Motor neuron (in vitro differentiated cells): ENCODE measurements at regions not wholly inside any gene's neighbourhood (a gene's known extent, or its start where the extent isn't known, plus 50 kb on each side); places are given as distances from the start of the nearest gene placed in this dataset.

Experiments used
- ATAC-seq, 8 experiments: fragments of 200-7000 bp; cut with Tn5 transposase; replicated peaks in 6 of 8; 2 replicates each; pipeline ENCODE4 v1.8.0; 2021; ENCODE audit warnings: mild to moderate bottlenecking in 8 of 8, moderate library complexity in 8 of 8
- H3K27ac ChIP-seq, 2 donors: fragments of 250-450 bp; sonication (Bioruptor Pico); 2 replicates each; pipeline ENCODE4 v1.9.0; 2021; ENCODE audit warnings: antibody characterized with exemption in 2 of 2, mild to moderate bottlenecking in 2 of 2, moderate library complexity in 1 of 2
- H3K4me1 ChIP-seq, 2 donors: fragments of 250-450 bp; sonication (Bioruptor Pico); replicated peaks in 1 of 2; 2 replicates each; pipeline ENCODE4 v1.6.1; 2021; ENCODE audit warnings: antibody characterized with exemption in 2 of 2, mild to moderate bottlenecking in 2 of 2, moderate library complexity in 1 of 2
- H3K4me3 ChIP-seq, 5 donors: fragments of 250-450 bp; sonication (Bioruptor Pico); 2 replicates each; pipeline ENCODE4 v1.9.0; 2021; ENCODE audit warnings: antibody characterized with exemption in 5 of 5, mild to moderate bottlenecking in 5 of 5, moderate library complexity in 4 of 5
- WGBS, 10 experiments: fragments of 450-650 bp; shearing (Covaris generic); methylation state at CpG; one replicate each; pipeline ENCODE4 v1.0.0; 2022; 5-methylcytosine and 5-hydroxymethylcytosine counted together
- in situ Hi-C, 9 experiments: fragments of 400-800 bp; cut with MboI; loops; one replicate each; pipeline ENCODE4 v1.15.0; 2021; ENCODE audit warnings: low sequenced_read_pairs in 9 of 9, low pct_unique_long_range_greater_than_20kb in 2 of 9; ENCODE audit not compliant: unreplicated experiment in 9 of 9

DNA sequence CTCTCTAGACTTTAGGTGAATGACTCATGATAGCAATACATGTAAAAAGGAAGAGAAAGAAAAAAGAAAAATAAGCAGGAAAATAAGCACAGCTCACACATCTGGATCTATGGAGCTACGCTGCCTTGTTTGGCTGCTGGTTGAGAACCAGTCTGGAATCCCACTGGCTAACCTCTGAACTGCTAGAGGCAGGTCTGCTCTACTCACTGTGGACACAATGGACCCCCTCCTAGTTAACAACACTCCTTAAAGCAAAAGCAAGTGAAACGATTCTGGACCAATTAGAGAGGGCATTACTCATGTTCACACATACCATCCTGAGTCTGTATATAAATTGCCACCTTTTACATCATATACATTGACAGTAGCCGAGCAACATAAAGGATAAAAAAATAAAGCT is 383.2 kb upstream of the FLRT2 start:
- Histone ChIP-seq H3K4me3 (no peak overlapping the region), H3K27ac (no peak overlapping the region), H3K4me1 (no peaks in the 10 kb centered on the region)
- in situ Hi-C loops, result no loop called here
- 50 to 100% (median 86%) methylated on average over 1 to 3 of the region's 3 CpGs; no CpG with 5 or more reads in 3 of the 10 experiments for WGBS, 10 experiments
- ATAC-seq, result no peak

DNA sequence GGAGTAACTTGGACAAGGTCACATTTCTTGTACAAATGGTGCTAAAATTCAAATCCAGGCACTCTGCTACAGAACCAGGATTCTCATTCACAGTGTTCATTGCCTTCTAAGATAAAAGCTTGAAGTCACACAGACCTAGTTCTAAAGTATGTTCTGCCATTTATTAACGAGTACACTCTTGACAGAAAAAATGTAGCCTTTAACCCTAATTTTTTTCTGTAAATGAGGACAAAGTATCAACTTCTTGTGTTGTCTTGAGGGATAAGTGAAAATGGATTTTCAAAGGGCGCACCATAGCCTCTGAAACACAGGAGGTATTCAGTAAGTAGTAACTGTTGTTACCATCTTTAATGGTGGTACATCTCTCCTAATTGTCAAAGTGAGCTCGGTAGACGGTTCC is 379.8 kb upstream of the FLRT2 start:
- H3K4me3 ChIP-seq, result no peak overlapping the region
- in situ Hi-C loops, result no loop called here
- no peak for ATAC-seq
- no peaks in the 10 kb centered on the region for H3K4me1 ChIP-seq
- 8 to 100% (median 58%) methylated on average over 1 to 4 of the region's 4 CpGs for WGBS, 10 experiments
- no peak overlapping the region for H3K27ac ChIP-seq

DNA sequence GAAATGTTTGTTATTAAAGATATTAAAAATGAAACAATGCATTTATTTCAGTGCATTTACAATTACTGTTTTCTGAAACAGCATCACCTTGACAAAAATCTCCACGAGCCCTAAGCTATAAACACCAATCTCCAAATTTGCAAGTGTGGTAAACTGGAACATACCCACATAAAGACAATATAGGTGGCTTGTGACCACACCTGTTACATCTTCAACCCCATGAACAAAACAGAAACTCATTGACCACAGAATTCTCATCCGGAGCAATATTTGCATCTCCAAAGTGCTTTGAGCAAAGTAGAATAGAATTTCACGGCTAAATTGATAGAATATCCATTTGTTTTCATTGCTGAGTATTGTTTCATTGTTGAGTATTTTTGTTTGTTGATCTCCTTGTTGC is 375.2 kb upstream of the FLRT2 start:
- Histone ChIP-seq H3K4me1 (no peaks in the 10 kb centered on the region), H3K27ac (no peak overlapping the region), H3K4me3 (no peak overlapping the region)
- in situ Hi-C loops, result no loop called here
- 19 to 87% (median 59%) methylated on average over 2 to 3 of the region's 3 CpGs for WGBS, 10 experiments
- no peak for ATAC-seq

DNA sequence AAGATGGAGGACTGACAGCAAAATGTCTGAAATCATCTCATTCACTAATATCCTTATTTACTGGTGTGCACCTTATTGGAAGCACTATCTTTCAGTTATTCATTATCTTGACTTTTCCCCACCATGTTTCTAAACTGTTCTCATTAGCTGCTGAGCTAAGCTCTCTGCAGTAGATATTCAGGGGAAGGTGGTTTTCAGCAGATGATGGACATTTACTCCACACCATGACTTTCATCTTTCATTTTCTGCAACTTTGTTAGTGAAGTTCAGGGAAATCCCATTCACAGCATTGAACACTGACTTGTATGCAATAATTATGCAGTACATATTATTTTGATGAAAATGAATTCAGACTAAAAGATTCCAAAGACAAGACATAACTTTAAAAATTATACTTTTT is 373.6 kb upstream of the FLRT2 start:
- ATAC-seq, result no peak
- in situ Hi-C loops, result no loop called here
- no peak overlapping the region for H3K27ac ChIP-seq
- no peak overlapping the region for H3K4me3 ChIP-seq
- no peaks in the 10 kb centered on the region for H3K4me1 ChIP-seq

DNA sequence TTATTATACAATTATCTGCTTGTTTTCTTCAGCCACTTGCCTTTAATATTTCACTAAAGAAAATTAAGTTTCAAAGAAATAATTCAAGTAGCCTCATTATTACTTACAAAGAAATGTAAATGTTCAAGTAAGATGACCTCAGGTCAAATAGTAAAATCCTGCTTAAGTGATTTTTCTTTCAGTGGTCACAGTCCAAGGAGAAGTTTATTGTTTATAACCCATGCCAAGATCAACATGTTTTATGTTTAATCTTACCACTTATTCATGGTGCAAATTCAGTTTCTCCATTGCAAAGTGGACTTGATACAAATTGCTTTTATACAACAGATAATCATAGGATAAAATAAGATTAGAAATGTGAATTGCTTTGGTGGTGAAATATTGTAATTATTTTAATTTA is 370.2 kb upstream of the FLRT2 start:
- Histone ChIP-seq H3K4me1 (no peaks in the 10 kb centered on the region), H3K4me3 (no peak overlapping the region), H3K27ac (no peak overlapping the region)
- ATAC-seq, result no peak
- in situ Hi-C loops, result no loop called here

DNA sequence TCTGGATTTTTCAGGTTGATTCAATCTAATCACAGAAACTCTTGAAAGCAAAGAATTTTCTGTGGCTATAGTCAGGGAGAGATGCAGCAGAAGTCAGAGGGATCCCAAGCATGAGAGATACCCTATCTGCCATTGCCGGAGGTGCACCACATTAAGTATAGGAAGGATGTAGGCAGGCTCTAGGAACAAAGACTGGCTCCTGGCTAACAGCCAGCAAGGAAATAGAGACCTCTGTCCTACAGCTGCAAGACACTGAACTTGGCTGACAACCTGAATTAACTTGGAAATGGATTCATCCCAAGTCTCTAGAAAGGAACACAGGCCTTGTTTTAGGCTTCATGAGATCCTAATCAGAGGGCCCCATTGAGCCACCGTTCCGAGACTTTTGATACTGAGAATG is 364.9 kb upstream of the FLRT2 start:
- no peak overlapping the region for H3K4me3 ChIP-seq
- H3K4me1 ChIP-seq, result no peaks in the 10 kb centered on the region
- in situ Hi-C loops, result no loop called here
- H3K27ac ChIP-seq, result no peak overlapping the region
- WGBS, 10 experiments, result 23 to 100% (median 85%) methylated on average over 2 to 3 of the region's 3 CpGs
- ATAC-seq, result no peak

DNA sequence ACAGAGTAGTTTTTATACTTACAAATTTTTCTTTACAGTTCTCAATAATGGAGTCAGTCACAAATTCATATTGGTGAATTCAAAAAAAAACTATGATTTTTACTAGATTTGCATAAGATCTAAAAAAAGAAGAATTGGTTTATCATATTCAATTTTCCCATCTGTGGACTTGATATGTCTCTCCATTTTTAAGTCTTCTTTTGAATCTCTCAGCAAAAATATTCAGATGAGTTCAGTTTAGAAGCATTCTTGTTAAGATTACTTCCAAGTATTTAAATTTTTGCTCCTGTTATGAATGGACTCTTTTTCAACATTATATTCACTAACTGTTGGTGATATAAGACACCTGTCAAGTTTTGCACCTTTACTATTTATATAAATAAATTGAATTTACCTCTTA is 360.6 kb upstream of the FLRT2 start:
- in situ Hi-C loops, result no loop called here
- H3K4me3 ChIP-seq, result no peak overlapping the region
- H3K27ac ChIP-seq, result no peak overlapping the region
- ATAC-seq, result no peak
- no peaks in the 10 kb centered on the region for H3K4me1 ChIP-seq

DNA sequence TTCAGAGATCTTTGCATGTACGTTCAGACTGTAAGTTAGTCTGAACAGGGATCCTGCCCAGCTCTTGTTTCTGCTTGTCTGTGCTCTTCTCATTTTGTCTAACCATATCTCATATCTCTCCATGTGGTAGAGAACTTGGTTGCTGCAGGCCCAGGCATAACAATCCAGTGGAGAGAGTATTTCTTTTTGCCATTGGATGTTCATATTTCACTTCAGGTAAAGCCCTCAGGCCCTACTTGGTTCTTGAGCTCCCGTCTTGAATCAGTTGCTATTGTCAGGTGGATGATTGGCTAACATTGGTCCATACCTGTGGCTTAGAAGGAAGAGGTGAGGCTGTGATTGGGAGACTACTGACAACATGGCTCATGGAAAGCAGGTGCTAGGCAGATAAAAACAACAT is 357.7 kb upstream of the FLRT2 start:
- 60 to 100% (median 83%) methylated on average over 1 to 2 of the region's 2 CpGs for WGBS, 10 experiments
- H3K4me1 ChIP-seq, result no peaks in the 10 kb centered on the region
- in situ Hi-C loops, result no loop called here
- H3K27ac ChIP-seq, result no peak overlapping the region
- H3K4me3 ChIP-seq, result no peak overlapping the region
- ATAC-seq, result no peak

DNA sequence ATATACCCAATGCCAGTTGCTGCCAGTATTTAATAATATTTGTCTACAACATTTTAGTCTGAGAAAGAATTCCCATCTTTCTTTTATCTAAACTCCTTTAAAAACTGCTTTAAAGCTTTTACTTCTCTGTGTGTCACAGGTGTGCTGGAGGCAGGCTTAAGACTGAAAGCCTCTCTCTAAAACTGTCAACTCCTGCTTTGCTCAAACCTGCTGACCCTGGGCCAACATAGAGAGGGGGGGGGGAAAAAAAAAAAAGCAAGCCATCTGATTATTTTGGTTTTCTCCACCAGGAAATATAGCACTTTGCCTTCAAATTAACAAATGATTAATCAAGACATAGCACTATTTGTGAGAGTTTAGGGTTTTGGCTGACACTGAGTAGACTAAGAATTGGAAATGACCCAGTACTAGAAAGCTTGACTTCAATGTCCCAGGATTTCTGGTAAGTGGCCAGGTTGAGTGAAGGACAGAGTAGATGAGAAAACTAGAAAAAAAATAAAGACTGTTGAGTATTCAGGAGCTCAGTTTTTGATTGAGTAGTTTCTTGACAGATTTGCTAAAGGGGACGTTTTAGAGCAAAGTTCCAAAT is 357.0 kb upstream of the FLRT2 start:
- no peak overlapping the region for H3K4me3 ChIP-seq
- peaks cover 3 to 4% of the 10 kb centered on the region in 2 donors for H3K4me1 ChIP-seq
- 0 to 87% (median 67%) methylated on average over 1 of the region's 1 CpG; no CpG with 5 or more reads in 3 of the 10 experiments for WGBS, 10 experiments
- H3K27ac ChIP-seq, result no peak overlapping the region
- ATAC-seq, result no peak
- in situ Hi-C loops, result no loop called here

DNA sequence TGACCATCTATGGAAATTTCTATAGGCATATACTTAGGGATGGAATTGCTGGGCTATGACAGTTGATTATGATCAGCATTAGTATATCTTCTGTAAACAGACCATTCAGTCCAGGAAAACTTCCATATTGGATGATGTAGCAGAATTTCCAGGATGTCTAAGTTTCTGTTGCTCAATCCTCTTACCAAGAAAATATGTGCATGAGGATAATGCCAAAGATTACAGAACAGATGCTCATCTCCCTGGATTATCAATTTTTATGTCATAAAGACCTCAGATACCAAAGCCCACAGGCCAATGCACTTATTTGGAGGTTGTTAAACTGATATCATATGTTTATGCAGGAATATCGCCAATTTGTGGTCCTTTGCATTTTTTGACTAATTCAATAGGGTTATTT is 354.4 kb upstream of the FLRT2 start:
- 80 to 100% (median 100%) methylated on average over 1 of the region's 1 CpG; no CpG with 5 or more reads in 1 of the 10 experiments for WGBS, 10 experiments
- ATAC-seq, result peak in 3 of 8 experiments; percentile 31 to 92 (median 74)
- H3K4me3 ChIP-seq, result no peak overlapping the region
- H3K4me1 ChIP-seq, result peaks cover 3 to 15% of the 10 kb centered on the region in 2 donors
- H3K27ac ChIP-seq, result no peak overlapping the region
- in situ Hi-C loops, result no loop called here

DNA sequence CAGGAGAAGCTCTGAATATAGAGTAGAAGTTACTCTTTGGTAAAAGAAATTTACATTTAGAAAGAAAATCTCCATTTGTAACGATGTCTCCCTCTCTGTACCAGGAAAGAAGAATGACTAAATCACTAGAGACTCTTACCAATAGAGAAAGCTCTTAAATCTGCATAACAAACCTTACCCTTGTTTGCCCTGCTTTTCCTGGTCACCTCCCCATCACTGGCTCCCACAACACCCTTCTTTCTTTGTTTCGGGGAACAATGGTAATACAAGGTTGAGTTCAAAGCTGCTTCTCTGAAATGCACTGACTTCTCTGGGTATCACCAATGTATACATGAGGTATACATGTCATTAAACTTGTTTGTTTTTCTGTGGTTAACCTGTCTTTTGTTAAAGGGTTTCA is 351.1 kb upstream of the FLRT2 start:
- 13 to 85% (median 30%) methylated on average over 1 to 2 of the region's 2 CpGs; no CpG with 5 or more reads in 1 of the 10 experiments for WGBS, 10 experiments
- peak in 3 of 8 experiments; percentile 80 to 89 (median 82) for ATAC-seq

DNA sequence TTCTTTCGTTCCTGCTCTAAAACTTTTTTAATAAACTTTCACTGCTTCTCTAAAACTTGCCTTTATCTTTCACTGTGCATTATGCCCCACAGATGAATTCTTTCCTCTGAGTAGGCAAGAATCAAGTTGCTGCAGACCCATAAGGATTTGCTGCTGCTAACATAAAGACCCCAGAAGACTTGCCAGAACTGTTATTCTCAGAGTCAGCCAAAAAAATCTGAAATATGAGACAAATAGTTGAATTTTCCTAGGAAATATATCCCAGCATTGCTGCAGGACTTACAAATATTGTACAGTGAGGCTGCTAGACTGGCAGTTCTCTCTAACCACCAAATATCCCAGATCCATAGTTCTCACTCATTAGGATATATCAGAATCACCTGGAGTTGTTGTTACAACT is 349.1 kb upstream of the FLRT2 start:
- WGBS, 10 experiments, result 57 to 100% (median 100%) methylated on average over 1 of the region's 1 CpG; no CpG with 5 or more reads in 5 of the 10 experiments
- H3K27ac ChIP-seq, result no peak overlapping the region
- H3K4me1 ChIP-seq, result peaks cover 3 to 21% of the 10 kb centered on the region in 2 donors
- in situ Hi-C loops, result no loop called here
- no peak overlapping the region for H3K4me3 ChIP-seq
- no peak for ATAC-seq

More for the DNA sequence above, 351.1 kb upstream of the FLRT2 start:
- Histone ChIP-seq H3K4me1 (peaks cover 3 to 20% of the 10 kb centered on the region in 2 donors), H3K27ac (no peak overlapping the region), H3K4me3 (no peak overlapping the region)
- in situ Hi-C loops, result no loop called here

DNA sequence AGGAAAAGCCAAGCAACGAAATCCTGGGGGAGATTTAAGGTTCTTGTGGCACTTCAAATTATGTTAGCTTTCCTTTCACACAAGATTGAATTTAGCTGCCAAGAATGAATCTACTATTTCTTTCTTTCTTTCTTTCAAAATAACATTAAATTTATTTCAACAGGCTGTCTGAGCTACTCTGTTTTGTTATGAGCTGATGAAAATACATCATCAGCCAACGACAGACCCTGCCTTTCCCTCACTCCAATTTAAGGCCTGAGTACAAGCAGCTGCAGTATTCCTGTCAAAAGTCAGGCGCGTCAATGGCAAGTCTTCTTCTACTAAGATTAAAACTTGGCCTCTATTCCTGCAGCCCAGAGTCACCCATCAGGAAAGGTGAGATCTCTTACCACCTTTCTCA is 347.7 kb upstream of the FLRT2 start:
- ATAC-seq, result no peak
- in situ Hi-C loops, result no loop called here
- no peak overlapping the region for H3K27ac ChIP-seq

DNA sequence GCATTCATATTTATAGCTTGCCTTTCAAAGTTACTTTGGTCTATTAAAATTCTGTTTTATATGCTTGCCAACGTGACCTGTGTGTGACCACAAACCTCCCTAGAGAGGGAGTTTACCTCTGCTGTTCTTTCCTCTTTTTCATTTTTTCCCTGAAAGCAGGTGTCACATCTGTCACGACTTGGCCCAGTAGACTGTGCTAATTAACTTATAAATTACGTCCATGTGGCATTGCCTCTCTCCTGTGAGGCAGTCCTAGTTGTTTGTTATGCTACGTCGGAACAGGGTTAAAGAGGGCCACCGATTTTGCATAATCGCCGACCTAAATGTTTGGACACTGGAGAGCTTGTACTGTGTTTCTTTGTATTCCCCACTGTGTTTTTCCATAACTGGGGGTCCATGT is 343.9 kb upstream of the FLRT2 start:
- ATAC-seq, result peak in 6 of 8 experiments; percentile 24 to 70 (median 66)
- WGBS, 10 experiments, result 15 to 71% (median 55%) methylated on average over 1 to 8 of the region's 8 CpGs
- peaks cover 0 to 14% of the 10 kb centered on the region in 2 donors for H3K4me1 ChIP-seq
- in situ Hi-C loops, result no loop called here
- H3K27ac ChIP-seq, result no peak overlapping the region
- no peak overlapping the region for H3K4me3 ChIP-seq

More for the DNA sequence above, 347.7 kb upstream of the FLRT2 start:
- 25 to 100% (median 65%) methylated on average over 1 to 4 of the region's 4 CpGs; no CpG with 5 or more reads in 1 of the 10 experiments for WGBS, 10 experiments
- Histone ChIP-seq H3K4me1 (peaks cover 3 to 29% of the 10 kb centered on the region in 2 donors), H3K4me3 (no peak overlapping the region)
